ENCODE measurements at regions not wholly inside any gene's neighbourhood (a gene's known extent, or its start where the extent isn't known, plus 50 kb on each side); places are given as distances from the start of the nearest gene placed in this dataset.
A peak's percentile ranks its signal among the peaks of the same experiment; 100 is the strongest.

GRCh38 chr14:101113835-101114725, 210.6 kb upstream of the RTL1 start:
- Histone ChIP-seq H3K27ac (ENCODE audit: low read depth in 1 of 2, low read length in 2 of 2) (no peak overlapping the region), H4K20me1 (ENCODE audit: insufficient read depth, low read length) (no peaks in the 10 kb centered on the region), H3K9me3 (replicated peaks in 1 of 2; ENCODE audit: control insufficient read depth in 1 of 2, insufficient read depth in 1 of 2, low read length in 2 of 2) (no peaks in the 10 kb centered on the region), H3K36me3 (replicated peaks in 1 of 2; ENCODE audit: control insufficient read depth in 1 of 2, insufficient read depth in 2 of 2, low read length in 2 of 2) (peaks cover 0 to 8% of the 10 kb centered on the region in 2 donors), H3K27me3 (ENCODE audit: control insufficient read depth in 2 of 2, insufficient read depth in 2 of 2, low read length in 2 of 2) (no peaks in the 10 kb centered on the region), H3K79me2 (ENCODE audit: insufficient read depth, low read length) (no peaks in the 10 kb centered on the region), H3K4me2 (replicated peaks; ENCODE audit: extremely low read depth, low read length, poor library complexity, severe bottlenecking) (no peak overlapping the region), H3K4me3 (replicated peaks in 1 of 3; ENCODE audit: low read depth in 2 of 3, low read length in 3 of 3) (no peak overlapping the region), H3K4me1 (ENCODE audit: control insufficient read depth in 1 of 2, insufficient read depth in 2 of 2, low read length in 2 of 2) (peaks cover 2 to 12% of the 10 kb centered on the region in 2 donors), H2AFZ (ENCODE audit: insufficient read depth, low read depth, low read length, poor library complexity, severe bottlenecking) (no peak overlapping the region), H3K9ac (ENCODE audit: insufficient read depth, low read length, poor library complexity, severe bottlenecking) (no peak overlapping the region)
- WGBS (ENCODE audit: insufficient coverage), result 88% methylated on average over 15 of the region's 16 CpGs
- Mint-ChIP-seq H3K4me3 (no peak overlapping the region), H3K36me3 (peaks cover 19 to 26% of the 10 kb centered on the region in 2 donors), H3K4me1 (peaks cover 19% of the 10 kb centered on the region), H3K27me3 (ENCODE audit: low read depth in 3 of 3) (peaks cover 1 to 6% (median 3%) of the 10 kb centered on the region in 3 donors), H3K27ac (no peak overlapping the region), H3K9me3 (peaks cover 0 to 2% (median 0%) of the 10 kb centered on the region in 7 donors)
- peak in 1 of 3 donors; percentile 1 for DNase-seq
- TF ChIP-seq CTCF (IDR thresholded peaks at IDR 0.05), result no peak
- intact Hi-C loops (cut with micrococcal nuclease), result no loop called here

- Mint-ChIP-seq H3K27me3 (ENCODE audit: low read depth in 3 of 3) (peaks cover 1 to 6% (median 1%) of the 10 kb centered on the region in 3 donors), H3K27ac (peak overlapping the region in 1 of 7 donors; percentile 3), H3K4me3 (no peak overlapping the region), H3K9me3 (peaks cover 0 to 2% (median 0%) of the 10 kb centered on the region in 7 donors), H3K36me3 (peaks cover 22 to 30% of the 10 kb centered on the region in 2 donors), H3K4me1 (peaks cover 28% of the 10 kb centered on the region)
- Histone ChIP-seq H3K79me2 (ENCODE audit: insufficient read depth, low read length) (peaks cover 7% of the 10 kb centered on the region), H3K9ac (ENCODE audit: insufficient read depth, low read length, poor library complexity, severe bottlenecking) (no peak overlapping the region), H3K4me2 (replicated peaks; ENCODE audit: extremely low read depth, low read length, poor library complexity, severe bottlenecking) (no peak overlapping the region), H3K27ac (ENCODE audit: low read depth in 1 of 2, low read length in 2 of 2) (no peak overlapping the region), H2AFZ (ENCODE audit: insufficient read depth, low read depth, low read length, poor library complexity, severe bottlenecking) (no peak overlapping the region), H3K36me3 (replicated peaks in 1 of 2; ENCODE audit: control insufficient read depth in 1 of 2, insufficient read depth in 2 of 2, low read length in 2 of 2) (peaks cover 0 to 8% of the 10 kb centered on the region in 2 donors), H3K27me3 (ENCODE audit: control insufficient read depth in 2 of 2, insufficient read depth in 2 of 2, low read length in 2 of 2) (no peaks in the 10 kb centered on the region), H3K4me1 (ENCODE audit: control insufficient read depth in 1 of 2, insufficient read depth in 2 of 2, low read length in 2 of 2) (peaks cover 10 to 20% of the 10 kb centered on the region in 2 donors), H4K20me1 (ENCODE audit: insufficient read depth, low read length) (no peaks in the 10 kb centered on the region), H3K4me3 (replicated peaks in 1 of 3; ENCODE audit: low read depth in 2 of 3, low read length in 3 of 3) (no peak overlapping the region), H3K9me3 (replicated peaks in 1 of 2; ENCODE audit: control insufficient read depth in 1 of 2, insufficient read depth in 1 of 2, low read length in 2 of 2) (no peaks in the 10 kb centered on the region)
- WGBS (ENCODE audit: insufficient coverage), result 96% methylated on average over 15 of the region's 19 CpGs
- DNase-seq, result peak in 1 of 3 donors; percentile 1
- intact Hi-C loops (cut with micrococcal nuclease), result no loop called here
- no peak for TF ChIP-seq CTCF (IDR thresholded peaks at IDR 0.05)
Measured at GRCh38 chr14:101114726-101115515, 211.4 kb upstream of the RTL1 start.

Measured in CD14-positive monocyte (primary cell).